IPS DF 19.7 (cell line): ENCODE measurements at regions not wholly inside any gene's neighbourhood (a gene's known extent, or its start where the extent isn't known, plus 50 kb on each side); places are given as distances from the start of the nearest gene placed in this dataset.
"Not testable (repeated sequence)": the region's sequence is repeated elsewhere in the genome, so short reads cannot be mapped to it uniquely, and the experiment has no call there.

Source experiments
- DNase-seq: peaks from one replicate; pipeline ENCODE4 v3.0.0-alpha.2; 2013; ENCODE audit warnings: low read depth, low spot score

GRCh38 chr2:194559523-194559922 lies 1097.5 kb upstream of the SLC39A10 start:
- DNase-seq = no peak

- DNase-seq = no peak
These were observed 1099.0 kb upstream of the SLC39A10 start for GRCh38 chr2:194557993-194558392.

- DNase-seq = no peak
These were observed 1100.4 kb upstream of the SLC39A10 start for GRCh38 chr2:194556629-194557028.

- DNase-seq = no peak
These were observed 1103.0 kb upstream of the SLC39A10 start for GRCh38 chr2:194553980-194554379.

- DNase-seq = no peak
These were observed 1106.3 kb upstream of the SLC39A10 start for GRCh38 chr2:194550702-194551101.

GRCh38 chr2:194549387-194549786 lies 1107.6 kb upstream of the SLC39A10 start:
- DNase-seq = no peak

- no peak for DNase-seq
These were observed 1111.0 kb upstream of the SLC39A10 start for GRCh38 chr2:194545978-194546377.

- DNase-seq = peak; percentile 57
These were observed 1117.6 kb upstream of the SLC39A10 start for GRCh38 chr2:194539425-194539824.

GRCh38 chr2:194526121-194526520 lies 1130.9 kb upstream of the SLC39A10 start:
- DNase-seq = no peak

GRCh38 chr2:194514281-194514680 lies 1142.7 kb upstream of the SLC39A10 start:
- DNase-seq = no peak

- not testable (repeated sequence) for DNase-seq
These were observed 1146.0 kb upstream of the SLC39A10 start for GRCh38 chr2:194511070-194511469.

GRCh38 chr2:194504876-194505275 lies 1152.2 kb upstream of the SLC39A10 start:
- DNase-seq = not testable (repeated sequence)

- no peak for DNase-seq
These were observed 1162.0 kb upstream of the SLC39A10 start for GRCh38 chr2:194495046-194495445.

- DNase-seq = no peak
These were observed 1162.6 kb upstream of the SLC39A10 start for GRCh38 chr2:194494401-194494800.

- DNase-seq = no peak
These were observed 1165.5 kb upstream of the SLC39A10 start for GRCh38 chr2:194491409-194492115.

GRCh38 chr2:194486326-194486725 lies 1170.7 kb upstream of the SLC39A10 start:
- no peak for DNase-seq

GRCh38 chr2:194483041-194483440 lies 1174.0 kb upstream of the SLC39A10 start:
- DNase-seq = no peak

- no peak for DNase-seq
These were observed 1191.4 kb upstream of the SLC39A10 start for GRCh38 chr2:194465641-194466040.

- no peak for DNase-seq
These were observed 1191.9 kb upstream of the SLC39A10 start for GRCh38 chr2:194464964-194465638.

- not testable (repeated sequence) for DNase-seq
These were observed 1194.1 kb upstream of the SLC39A10 start for GRCh38 chr2:194462883-194463282.

GRCh38 chr2:194455358-194455757 lies 1201.7 kb upstream of the SLC39A10 start:
- no peak for DNase-seq

- no peak for DNase-seq
These were observed 1204.5 kb upstream of the SLC39A10 start for GRCh38 chr2:194452504-194452903.

- no peak for DNase-seq
These were observed 1211.8 kb upstream of the SLC39A10 start for GRCh38 chr2:194445226-194445625.
